Pulmonary artery endothelial cell (primary cell): ENCODE measurements at regions not wholly inside any gene's neighbourhood (a gene's known extent, or its start where the extent isn't known, plus 50 kb on each side); places are given as distances from the start of the nearest gene placed in this dataset.
"Not testable (repeated sequence)": the region's sequence is repeated elsewhere in the genome, so short reads cannot be mapped to it uniquely, and the experiment has no call there.

Source experiments
- DNase-seq: peaks from one replicate; pipeline ENCODE4 v3.0.0-alpha.2; 2011; ENCODE audit warnings: low read depth, low spot score

DNA sequence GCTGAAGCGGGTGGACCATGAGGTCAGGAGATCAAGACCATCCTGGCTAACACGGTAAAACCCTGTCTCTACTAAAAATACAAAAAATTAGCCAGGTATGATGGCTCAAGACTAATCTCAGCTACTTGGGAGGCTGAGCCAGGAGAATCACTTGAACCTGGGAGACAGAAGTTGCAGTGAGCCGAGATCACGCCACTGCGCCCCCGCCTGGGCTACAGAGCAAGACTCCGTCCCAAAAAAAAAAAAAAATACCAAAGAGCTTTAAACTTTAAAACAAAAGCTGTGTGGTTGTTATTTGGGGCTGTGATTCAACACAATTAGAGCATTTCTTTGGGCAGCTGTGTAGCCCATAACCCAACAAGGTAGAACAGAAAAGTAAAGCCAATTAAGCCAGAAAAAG lies 259.9 kb downstream of the GALC start:
- not testable (repeated sequence) for DNase-seq

DNA sequence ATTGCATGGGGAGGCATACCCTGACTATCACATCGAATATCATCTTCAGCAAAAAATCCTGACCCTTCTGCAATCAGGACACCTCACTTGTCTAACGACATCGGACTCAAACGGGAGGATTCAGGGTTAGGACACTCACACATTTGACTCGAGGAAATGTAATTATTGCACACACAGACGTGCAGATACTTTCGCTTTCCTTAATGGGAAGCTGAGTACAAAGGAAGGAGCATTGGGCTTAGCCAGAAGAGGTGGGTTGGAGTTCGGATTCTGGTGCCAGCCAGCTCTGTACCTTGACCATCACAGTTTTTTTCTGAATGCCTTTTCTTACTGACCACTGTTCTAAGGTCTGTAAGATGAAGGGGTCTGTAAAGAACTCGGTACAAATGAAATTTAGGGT lies 260.4 kb downstream of the GALC start:
- DNase-seq, result no peak

DNA sequence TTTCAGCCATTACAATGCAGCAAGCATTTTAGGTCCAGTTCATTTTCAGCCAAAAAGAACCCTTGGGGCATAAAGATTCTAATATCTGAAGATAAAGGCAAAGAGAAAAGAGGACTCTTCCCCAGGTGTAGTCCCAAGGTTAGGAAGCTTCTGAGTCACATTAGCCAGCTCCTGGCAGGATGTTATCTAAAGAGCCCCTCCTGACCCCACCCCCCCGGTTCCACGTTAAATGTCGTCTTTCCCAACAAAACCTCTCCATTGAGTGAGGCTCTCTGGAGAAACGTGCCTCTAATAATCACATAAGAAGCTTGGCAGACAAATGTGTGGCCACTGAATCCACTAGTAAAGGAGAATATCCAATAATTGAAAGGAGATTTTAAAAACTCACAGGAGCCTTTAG lies 267.7 kb downstream of the GALC start:
- no peak for DNase-seq

- no peak for DNase-seq
Observed at GRCh38 chr14:87712396-87713090, 280.4 kb downstream of the GALC start.

- no peak for DNase-seq
Observed at GRCh38 chr14:87705439-87705896, 287.5 kb downstream of the GALC start.

DNA sequence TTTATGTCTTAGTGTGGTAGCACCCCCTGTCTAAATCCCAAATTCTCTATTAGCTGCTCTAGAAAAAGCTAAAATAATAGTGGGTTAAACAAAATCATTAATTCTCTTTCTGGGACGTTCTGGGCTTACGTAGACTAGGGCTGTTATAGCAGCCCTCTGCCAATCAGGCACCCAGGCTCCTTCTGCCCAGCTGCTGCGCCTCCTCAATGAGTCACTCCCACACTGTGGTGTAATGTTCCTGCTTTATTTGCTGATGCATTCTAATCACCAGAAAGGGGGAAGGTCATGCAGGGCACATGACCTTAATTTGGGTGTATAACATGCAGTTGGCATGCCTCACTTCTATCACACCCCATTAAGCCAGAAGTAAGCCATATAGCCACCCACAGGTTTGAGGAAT lies 294.5 kb downstream of the GALC start:
- DNase-seq, result no peak

DNA sequence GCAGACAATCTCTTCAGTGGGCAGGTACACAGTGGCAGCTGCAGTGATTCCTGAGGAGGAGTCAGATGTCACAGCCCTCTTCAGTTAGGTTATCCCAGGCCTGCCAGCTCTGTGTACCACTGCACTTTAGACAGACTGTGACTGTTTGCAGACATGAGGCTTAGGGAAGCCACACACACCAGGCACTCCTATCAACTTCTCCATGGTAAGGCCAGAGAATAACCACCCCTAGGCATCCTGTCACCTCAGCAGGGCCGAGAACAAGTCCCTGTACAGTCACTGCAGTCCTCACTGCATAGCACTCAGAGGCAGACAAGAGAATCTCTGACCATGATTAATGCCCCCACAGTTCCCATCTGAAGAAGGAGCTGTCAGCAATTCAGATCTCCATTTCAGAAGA lies 296.5 kb downstream of the GALC start:
- DNase-seq, result no peak

GRCh38 chr14:87691042-87691881 lies 301.7 kb downstream of the GALC start:
- DNase-seq, result no peak

GRCh38 chr14:87690076-87690613 lies 302.8 kb downstream of the GALC start:
- DNase-seq, result no peak

DNA sequence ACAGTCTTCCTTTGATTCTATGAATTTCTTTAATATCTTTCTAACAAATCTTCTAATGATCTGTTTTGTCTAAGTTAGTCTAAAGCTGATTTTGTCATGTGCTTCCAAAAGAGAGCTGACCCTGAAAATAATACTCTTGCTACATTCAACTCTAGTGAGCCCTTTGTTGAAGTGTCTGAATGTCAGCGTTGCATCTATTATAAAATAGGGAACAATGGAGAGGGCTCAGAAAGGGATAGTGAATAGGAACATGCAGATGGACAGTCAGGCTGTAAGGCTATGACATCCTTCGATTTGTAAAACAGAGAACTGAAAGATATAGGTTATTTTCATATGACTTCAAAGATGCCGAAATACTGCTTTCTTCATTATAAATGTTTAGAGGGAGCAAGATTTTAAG lies 304.5 kb downstream of the GALC start:
- DNase-seq, result no peak

- no peak for DNase-seq
Observed at GRCh38 chr14:87687420-87687819, 305.6 kb downstream of the GALC start.

GRCh38 chr14:87686746-87687145 lies 306.2 kb downstream of the GALC start:
- DNase-seq, result no peak

DNA sequence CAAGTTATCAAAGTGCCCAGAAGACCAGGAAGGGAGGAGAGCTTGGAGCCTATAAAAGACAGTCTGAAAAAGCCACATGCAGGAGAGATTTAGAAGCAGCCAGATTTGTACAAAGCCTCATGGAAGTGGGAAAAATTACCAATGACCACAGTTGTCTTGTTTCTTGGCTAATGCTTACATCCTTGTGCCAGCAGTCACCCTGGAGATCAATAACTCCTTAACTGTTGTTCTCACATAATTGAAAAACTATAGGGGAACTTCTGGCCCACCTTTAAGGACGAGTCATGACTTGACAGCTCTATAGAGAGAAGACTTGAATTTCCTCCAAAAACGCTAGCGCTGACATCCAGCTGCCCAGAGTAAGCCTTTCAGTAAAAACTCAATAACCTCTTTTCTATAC lies 313.1 kb downstream of the GALC start:
- DNase-seq, result no peak

DNA sequence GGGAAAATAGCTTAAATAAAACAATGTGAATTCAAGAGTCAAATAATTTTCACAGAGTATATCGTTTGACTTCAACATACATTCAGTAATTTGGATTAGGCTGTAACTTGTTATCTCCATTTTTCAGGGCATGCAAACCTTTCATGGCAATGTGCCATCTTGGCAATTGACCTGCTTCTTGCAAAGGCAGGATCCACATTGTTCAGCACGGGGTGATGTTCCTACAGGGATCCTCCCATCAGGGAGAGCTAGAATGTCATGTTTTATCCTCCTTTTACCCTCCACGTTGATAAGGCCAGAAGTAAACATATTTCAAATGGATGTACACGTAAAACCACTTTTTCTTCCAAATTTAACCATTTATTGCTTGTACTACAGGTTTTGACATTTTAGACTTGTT lies 314.4 kb downstream of the GALC start:
- no peak for DNase-seq

DNA sequence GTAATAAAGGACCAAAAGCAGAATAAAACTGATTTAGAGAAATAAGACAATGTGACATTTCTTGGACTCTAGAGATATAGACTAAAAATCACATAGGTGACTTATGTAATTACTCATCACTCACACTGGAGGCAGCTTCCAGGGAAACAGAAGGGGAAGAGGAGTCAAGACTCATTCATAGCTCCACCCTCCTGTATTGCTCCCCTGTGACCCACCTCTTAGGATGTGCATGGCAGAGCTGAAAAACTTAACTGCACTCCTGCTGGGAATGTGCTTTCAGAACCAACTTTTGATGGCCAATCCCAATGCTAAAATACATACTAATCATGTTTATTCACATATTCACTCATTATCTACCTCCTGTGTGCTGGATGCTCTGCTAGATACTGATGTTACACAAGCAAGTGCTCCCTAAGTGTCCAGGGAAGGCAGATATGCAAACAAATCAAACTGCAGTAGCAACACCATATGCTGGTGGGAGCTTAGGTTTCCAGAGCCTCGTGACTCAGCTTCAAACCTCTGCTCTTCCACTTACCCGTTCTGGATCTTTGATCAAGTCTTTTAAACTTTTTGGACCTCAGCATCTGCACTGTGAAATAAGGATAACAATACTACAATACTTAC lies 316.1 kb downstream of the GALC start:
- DNase-seq, result no peak

DNA sequence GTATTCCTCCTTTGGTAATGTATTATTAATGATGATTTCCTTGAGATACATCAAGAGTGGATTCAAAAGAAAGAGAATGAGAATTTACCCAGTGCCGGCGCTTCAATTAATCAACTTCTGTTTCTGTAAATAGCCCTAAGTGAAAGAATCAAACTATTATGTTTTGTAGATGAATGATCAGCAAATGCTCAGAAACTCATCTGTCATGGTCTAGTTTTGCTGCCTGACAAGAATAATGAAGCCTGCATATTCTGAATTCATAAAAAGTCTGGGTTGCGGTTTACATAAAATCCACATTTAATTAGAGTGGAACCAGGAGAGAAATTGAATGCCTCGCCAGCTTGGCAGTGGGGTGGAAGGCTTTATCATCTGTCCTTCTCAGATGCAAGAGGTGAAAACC lies 325.3 kb downstream of the GALC start:
- no peak for DNase-seq

- no peak for DNase-seq
Observed at GRCh38 chr14:87656315-87656714, 336.7 kb downstream of the GALC start.

DNA sequence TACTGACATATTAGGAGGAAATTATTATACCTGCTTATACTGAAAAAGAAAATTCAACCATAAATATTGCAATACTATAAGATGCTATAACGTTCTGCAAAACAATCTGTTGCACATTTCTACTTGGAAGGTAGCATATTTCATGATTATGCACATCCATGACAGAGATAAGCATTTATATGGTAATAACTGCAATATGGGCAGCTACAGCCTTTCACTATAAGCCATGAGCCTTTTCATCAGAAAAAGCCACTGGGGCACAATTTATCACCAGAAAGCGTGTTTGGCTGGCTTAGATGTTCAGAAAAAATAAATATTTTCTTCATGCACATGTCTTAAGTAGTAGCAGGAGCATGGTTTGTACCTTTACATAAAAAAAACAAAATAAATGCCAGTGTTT lies 340.7 kb downstream of the GALC start:
- no peak for DNase-seq

GRCh38 chr14:87644689-87645088 lies 348.3 kb downstream of the GALC start:
- no peak for DNase-seq

GRCh38 chr14:87643005-87643404 lies 350.0 kb downstream of the GALC start:
- no peak for DNase-seq

DNA sequence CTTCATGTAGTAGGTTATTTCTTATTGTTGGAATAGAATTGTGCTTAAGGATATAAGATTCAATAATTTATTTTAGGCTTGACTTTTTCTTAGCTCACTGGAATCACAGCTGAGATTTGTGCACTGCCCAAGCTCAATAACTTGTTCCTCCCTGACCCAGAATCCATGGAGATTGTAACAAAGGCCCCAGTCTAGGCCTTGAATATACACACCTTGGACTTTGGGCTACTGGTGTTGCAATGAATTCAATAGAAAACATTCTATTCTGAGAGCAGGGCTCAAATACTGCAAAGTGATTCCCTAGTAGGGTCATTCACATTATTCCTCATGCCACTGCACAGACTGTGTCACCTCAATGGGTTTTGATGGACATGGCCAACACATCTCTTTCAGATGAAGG lies 352.4 kb downstream of the GALC start:
- DNase-seq, result no peak

GRCh38 chr14:87638196-87638595 lies 354.8 kb downstream of the GALC start:
- no peak for DNase-seq
